MM.1S (cell line): ENCODE measurements at regions not wholly inside any gene's neighbourhood (a gene's known extent, or its start where the extent isn't known, plus 50 kb on each side); places are given as distances from the start of the nearest gene placed in this dataset.

Source experiments
- DNase-seq: peaks from one replicate; pipeline ENCODE4 v3.0.0-alpha.2; 2015
- H2AFZ ChIP-seq: fragments of 300-600 bp; sonication (generic); 2 replicates; pipeline ENCODE4 v1.6.0; 2016; ENCODE audit warnings: antibody characterized with exemption, low read length
- H3F3A ChIP-seq: fragments of 300-600 bp; sonication (generic); 2 replicates; pipeline ENCODE4 v1.6.1; 2016; ENCODE audit warnings: mild to moderate bottlenecking, antibody characterized with exemption, low read length, moderate library complexity, mixed read lengths; ENCODE audit not compliant: insufficient read depth
- H3K27ac ChIP-seq: fragments of 300-600 bp; sonication (generic); 2 replicates; pipeline ENCODE4 v1.5.1; 2016; ENCODE audit warnings: mild to moderate bottlenecking, low read length
- H3K27me3 ChIP-seq: fragments of 300-600 bp; sonication (generic); replicated peaks from 2 replicates; pipeline ENCODE4 v1.6.0; 2016; ENCODE audit warnings: low read length; ENCODE audit not compliant: insufficient read depth
- H3K36me3 ChIP-seq: fragments of 300-600 bp; sonication (generic); replicated peaks from 2 replicates; pipeline ENCODE4 v1.6.1; 2016; ENCODE audit warnings: mild to moderate bottlenecking, low read length, mixed read lengths; ENCODE audit not compliant: insufficient read depth
- H3K4me1 ChIP-seq: fragments of 300-600 bp; sonication (generic); 2 replicates; pipeline ENCODE4 v1.6.1; 2016; ENCODE audit warnings: low read length, mixed read lengths
- H3K4me2 ChIP-seq: fragments of 300-600 bp; sonication (generic); 2 replicates; pipeline ENCODE4 v1.6.0; 2016; ENCODE audit warnings: low read depth, low read length
- H3K4me3 ChIP-seq: fragments of 300-600 bp; sonication (generic); 2 replicates; pipeline ENCODE4 v1.5.1; 2016; ENCODE audit warnings: low read length, mixed read lengths
- H3K79me2 ChIP-seq: fragments of 300-600 bp; sonication (generic); 2 replicates; pipeline ENCODE4 v1.6.1; 2016; ENCODE audit warnings: mixed run types, low read length, mixed read lengths
- H3K9ac ChIP-seq: fragments of 300-600 bp; sonication (generic); 2 replicates; pipeline ENCODE4 v1.6.1; 2016; ENCODE audit warnings: low read length, mixed read lengths
- H3K9me2 ChIP-seq: fragments of 300-600 bp; sonication (generic); replicated peaks from 2 replicates; pipeline ENCODE4 v1.6.1; 2016; ENCODE audit warnings: mild to moderate bottlenecking, low read length, mixed read lengths; ENCODE audit not compliant: insufficient read depth
- H3K9me3 ChIP-seq: fragments of 300-600 bp; sonication (generic); replicated peaks from 2 replicates; pipeline ENCODE4 v1.6.1; 2016; ENCODE audit warnings: mild to moderate bottlenecking, low read length, mixed read lengths; ENCODE audit not compliant: insufficient read depth
- H4K20me1 ChIP-seq: fragments of 300-600 bp; sonication (generic); 2 replicates; pipeline ENCODE4 v1.6.1; 2016; ENCODE audit warnings: mild to moderate bottlenecking, low read length, moderate library complexity, mixed read lengths; ENCODE audit not compliant: insufficient read depth
- CTCF ChIP-seq: fragments of 300-600 bp; sonication (generic); IDR thresholded peaks from 2 replicates; pipeline ENCODE4 v1.5.1; 2016; ENCODE audit warnings: antibody characterized with exemption, low read length, mixed read lengths
- EZH2 ChIP-seq: fragments of 300-600 bp; sonication (generic); optimal IDR thresholded peaks from 2 replicates; pipeline ENCODE3; 2017; ENCODE audit warnings: low read depth, mild to moderate bottlenecking, antibody characterized with exemption, low read length, mixed read lengths
- EZH2phosphoT487 ChIP-seq: fragments of 300-600 bp; sonication (generic); IDR thresholded peaks from 2 replicates; pipeline ENCODE4 v1.6.1; 2018; ENCODE audit warnings: antibody characterized with exemption, low read length

- Histone ChIP-seq H3K9me3 (no peaks in the 10 kb centered on the region), H3K4me2 (no peak overlapping the region), H3K27me3 (no peaks in the 10 kb centered on the region), H3K9ac (no peak overlapping the region), H3K4me1 (no peaks in the 10 kb centered on the region), H3K9me2 (no peaks in the 10 kb centered on the region), H3F3A (no peaks in the 10 kb centered on the region), H3K36me3 (no peaks in the 10 kb centered on the region), H3K79me2 (no peaks in the 10 kb centered on the region), H3K27ac (no peak overlapping the region), H2AFZ (no peak overlapping the region), H4K20me1 (no peaks in the 10 kb centered on the region), H3K4me3 (no peak overlapping the region)
- TF ChIP-seq EZH2 (no peak), CTCF (no peak), EZH2phosphoT487 (no peak)
- DNase-seq: no peak
Observed at GRCh38 chr16:35140293-35140986, 1681.0 kb downstream of the TP53TG3F start.

GRCh38 chr16:35141303-35141702 lies 1681.9 kb downstream of the TP53TG3F start:
- Histone ChIP-seq H3F3A (no peaks in the 10 kb centered on the region), H3K9ac (no peak overlapping the region), H4K20me1 (no peaks in the 10 kb centered on the region), H3K27ac (no peak overlapping the region), H3K79me2 (no peaks in the 10 kb centered on the region), H3K27me3 (no peaks in the 10 kb centered on the region), H3K36me3 (no peaks in the 10 kb centered on the region), H2AFZ (no peak overlapping the region), H3K9me2 (no peaks in the 10 kb centered on the region), H3K4me1 (no peaks in the 10 kb centered on the region), H3K9me3 (no peaks in the 10 kb centered on the region), H3K4me2 (no peak overlapping the region), H3K4me3 (no peak overlapping the region)
- no peak for DNase-seq
- no peak for TF ChIP-seq CTCF
- TF ChIP-seq EZH2: no peak
- TF ChIP-seq EZH2phosphoT487: no peak

GRCh38 chr16:35142147-35142808 lies 1682.9 kb downstream of the TP53TG3F start:
- Histone ChIP-seq H4K20me1 (no peaks in the 10 kb centered on the region), H3F3A (no peaks in the 10 kb centered on the region), H2AFZ (no peak overlapping the region), H3K79me2 (no peaks in the 10 kb centered on the region), H3K9me2 (no peaks in the 10 kb centered on the region), H3K4me3 (no peak overlapping the region), H3K4me1 (no peaks in the 10 kb centered on the region), H3K27me3 (no peaks in the 10 kb centered on the region), H3K4me2 (no peak overlapping the region), H3K9me3 (no peaks in the 10 kb centered on the region), H3K9ac (no peak overlapping the region), H3K27ac (no peak overlapping the region), H3K36me3 (no peaks in the 10 kb centered on the region)
- TF ChIP-seq EZH2phosphoT487: no peak
- TF ChIP-seq CTCF: no peak
- TF ChIP-seq EZH2: no peak
- DNase-seq: no peak
